ENCODE measurements at regions not wholly inside any gene's neighbourhood (a gene's known extent, or its start where the extent isn't known, plus 50 kb on each side); places are given as distances from the start of the nearest gene placed in this dataset.
A peak's percentile ranks its signal among the peaks of the same experiment; 100 is the strongest.

DNA sequence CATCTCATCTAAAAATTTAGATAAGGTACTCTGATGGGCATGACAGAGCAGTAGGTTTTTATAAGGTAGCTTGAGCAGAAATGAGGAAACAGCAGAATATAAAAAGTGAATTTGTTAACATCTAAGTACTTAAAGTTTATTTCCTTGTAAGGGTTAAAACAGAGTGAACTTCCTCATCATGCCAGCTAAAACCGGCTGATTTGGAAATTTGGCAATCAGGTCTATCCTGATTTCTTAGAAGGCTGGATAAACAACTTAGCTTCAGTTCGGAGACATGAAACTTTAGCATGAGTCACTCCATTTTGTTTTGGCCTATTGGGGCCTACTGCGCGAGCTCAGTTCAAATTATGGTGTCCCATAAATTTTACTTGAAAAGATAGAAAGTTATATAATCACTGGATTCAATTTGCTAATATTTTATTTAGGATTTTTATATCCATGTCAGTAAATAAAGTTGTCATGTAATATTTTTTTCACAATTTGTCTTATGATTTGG, 241.6 kb upstream of the RORB start:
- DNase-seq (ENCODE audit: low spot score): no peak
- no peak for TF ChIP-seq CTCF (IDR thresholded peaks at IDR 0.05; ENCODE audit: borderline replicate concordance, control extremely low read depth, extremely low read depth, insufficient read depth, missing control alignments)
- in situ Hi-C loops (cut with MboI; ENCODE audit: low sequenced_read_pairs, unreplicated experiment): no loop called here

GRCh38 chr9:74275872-74276508, 221.1 kb upstream of the RORB start:
- TF ChIP-seq CTCF (IDR thresholded peaks at IDR 0.05; ENCODE audit: borderline replicate concordance, control extremely low read depth, extremely low read depth, insufficient read depth, missing control alignments): no peak
- in situ Hi-C loops (cut with MboI; ENCODE audit: low sequenced_read_pairs, unreplicated experiment): no loop called here
- no peak for DNase-seq (ENCODE audit: low spot score)

DNA sequence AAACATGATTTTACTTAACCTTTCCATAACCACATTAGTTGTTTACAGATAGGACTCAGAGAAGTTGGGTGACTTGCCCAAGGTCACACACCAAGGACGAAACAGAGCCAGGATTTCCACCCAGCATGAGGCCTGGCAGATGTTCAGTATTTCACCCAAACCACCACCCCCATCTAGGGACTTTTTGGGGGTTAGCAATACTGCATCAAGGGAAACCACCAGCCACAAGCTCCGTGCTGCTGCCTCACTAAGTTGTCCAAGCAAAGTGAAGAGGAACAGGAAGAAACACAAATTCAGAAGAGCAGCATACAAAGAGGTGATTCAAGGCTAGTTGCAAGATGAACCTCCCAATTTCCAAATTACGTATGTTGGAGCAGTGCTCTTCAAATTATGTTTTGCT, 219.6 kb upstream of the RORB start:
- in situ Hi-C loops (cut with MboI; ENCODE audit: low sequenced_read_pairs, unreplicated experiment): no loop called here
- peak; percentile 59 for DNase-seq (ENCODE audit: low spot score)
- TF ChIP-seq CTCF (IDR thresholded peaks at IDR 0.05; ENCODE audit: borderline replicate concordance, control extremely low read depth, extremely low read depth, insufficient read depth, missing control alignments): no peak

DNA sequence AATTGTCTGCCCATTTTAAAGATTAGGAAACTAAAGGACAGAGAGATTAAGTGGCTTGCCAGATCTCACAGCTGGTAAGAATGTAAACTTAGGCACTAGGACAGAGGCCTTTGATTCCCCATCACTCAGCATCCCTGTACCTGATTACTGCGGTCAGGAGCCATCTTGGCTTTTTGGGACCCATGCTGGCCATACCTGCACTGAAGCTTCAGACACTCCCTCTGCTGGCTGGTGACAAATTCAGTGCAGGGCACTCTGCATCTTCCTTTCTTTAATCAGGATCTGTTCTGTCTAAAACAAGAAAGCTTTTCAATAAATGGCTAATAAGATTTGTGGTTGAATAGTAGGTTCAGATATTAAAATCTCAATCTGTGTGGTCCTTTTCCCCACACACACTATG, 215.5 kb upstream of the RORB start:
- in situ Hi-C loops (cut with MboI; ENCODE audit: low sequenced_read_pairs, unreplicated experiment): no loop called here

GRCh38 chr9:74282526-74283253, 214.4 kb upstream of the RORB start:
- in situ Hi-C loops (cut with MboI; ENCODE audit: low sequenced_read_pairs, unreplicated experiment): no loop called here
- no peak for DNase-seq (ENCODE audit: low spot score)
- TF ChIP-seq CTCF (IDR thresholded peaks at IDR 0.05; ENCODE audit: borderline replicate concordance, control extremely low read depth, extremely low read depth, insufficient read depth, missing control alignments): no peak

More for the DNA sequence above, 215.5 kb upstream of the RORB start:
- TF ChIP-seq CTCF (IDR thresholded peaks at IDR 0.05; ENCODE audit: borderline replicate concordance, control extremely low read depth, extremely low read depth, insufficient read depth, missing control alignments): peak; percentile 26
- no peak for DNase-seq (ENCODE audit: low spot score)

GRCh38 chr9:74284581-74285450, 212.3 kb upstream of the RORB start:
- TF ChIP-seq CTCF (IDR thresholded peaks at IDR 0.05; ENCODE audit: borderline replicate concordance, control extremely low read depth, extremely low read depth, insufficient read depth, missing control alignments): no peak
- DNase-seq (ENCODE audit: low spot score): no peak
- in situ Hi-C loops (cut with MboI; ENCODE audit: low sequenced_read_pairs, unreplicated experiment): no loop called here
